GM12873 (cell line): ENCODE measurements at regions not wholly inside any gene's neighbourhood (a gene's known extent, or its start where the extent isn't known, plus 50 kb on each side); places are given as distances from the start of the nearest gene placed in this dataset.

Source experiments
- TF ChIP-seq, protein P1 (sequence below): IDR thresholded peaks from 2 replicates; pipeline ENCODE4 v1.5.1; 2012; ENCODE audit warnings: low read depth, mild to moderate bottlenecking, moderate library complexity, low read length, control low read depth; ENCODE audit not compliant: insufficient read depth; ENCODE audit errors: missing control alignments

DNA sequence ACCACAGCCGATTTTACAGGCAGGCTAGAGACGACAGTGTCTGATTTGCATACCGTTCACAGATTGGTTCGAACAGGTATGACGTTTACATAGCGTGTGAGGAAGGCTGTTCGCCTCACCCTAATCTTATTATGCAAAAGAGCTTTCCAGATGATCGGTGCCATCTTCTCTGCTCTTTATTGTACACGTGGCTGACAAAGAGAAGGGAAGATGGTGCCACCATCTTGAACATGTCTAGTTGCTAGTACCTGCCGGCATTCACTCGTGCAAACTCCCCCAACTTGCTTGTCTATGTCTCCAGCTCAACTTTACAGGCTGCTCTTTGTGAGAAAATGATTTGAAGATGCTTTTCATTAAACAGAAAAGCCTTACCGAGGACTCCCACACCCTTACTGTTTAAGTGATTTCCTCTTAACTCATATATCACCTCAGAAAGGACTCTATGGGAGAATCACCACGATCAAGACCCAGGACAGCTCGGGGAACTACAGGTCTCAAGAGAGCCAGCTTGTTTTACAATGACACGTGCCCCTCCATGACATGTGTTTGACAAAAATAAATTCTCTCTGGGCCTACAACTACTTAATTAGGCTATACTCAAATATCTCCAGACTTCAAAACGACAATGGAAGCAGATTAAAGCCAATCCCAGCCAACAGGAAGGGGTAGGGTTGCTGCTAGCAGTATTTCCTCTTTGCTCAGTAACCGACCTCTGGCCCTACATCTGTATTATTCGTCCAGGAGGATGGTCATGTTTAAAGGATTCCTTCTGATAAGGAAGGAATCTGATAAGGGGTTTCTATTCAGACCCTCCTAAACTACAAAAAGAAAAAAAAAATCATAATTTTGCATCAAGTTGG lies 480.6 kb downstream of the TMEM114 start:
- TF ChIP-seq, protein P1, sequence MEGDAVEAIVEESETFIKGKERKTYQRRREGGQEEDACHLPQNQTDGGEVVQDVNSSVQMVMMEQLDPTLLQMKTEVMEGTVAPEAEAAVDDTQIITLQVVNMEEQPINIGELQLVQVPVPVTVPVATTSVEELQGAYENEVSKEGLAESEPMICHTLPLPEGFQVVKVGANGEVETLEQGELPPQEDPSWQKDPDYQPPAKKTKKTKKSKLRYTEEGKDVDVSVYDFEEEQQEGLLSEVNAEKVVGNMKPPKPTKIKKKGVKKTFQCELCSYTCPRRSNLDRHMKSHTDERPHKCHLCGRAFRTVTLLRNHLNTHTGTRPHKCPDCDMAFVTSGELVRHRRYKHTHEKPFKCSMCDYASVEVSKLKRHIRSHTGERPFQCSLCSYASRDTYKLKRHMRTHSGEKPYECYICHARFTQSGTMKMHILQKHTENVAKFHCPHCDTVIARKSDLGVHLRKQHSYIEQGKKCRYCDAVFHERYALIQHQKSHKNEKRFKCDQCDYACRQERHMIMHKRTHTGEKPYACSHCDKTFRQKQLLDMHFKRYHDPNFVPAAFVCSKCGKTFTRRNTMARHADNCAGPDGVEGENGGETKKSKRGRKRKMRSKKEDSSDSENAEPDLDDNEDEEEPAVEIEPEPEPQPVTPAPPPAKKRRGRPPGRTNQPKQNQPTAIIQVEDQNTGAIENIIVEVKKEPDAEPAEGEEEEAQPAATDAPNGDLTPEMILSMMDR: no peak

DNA sequence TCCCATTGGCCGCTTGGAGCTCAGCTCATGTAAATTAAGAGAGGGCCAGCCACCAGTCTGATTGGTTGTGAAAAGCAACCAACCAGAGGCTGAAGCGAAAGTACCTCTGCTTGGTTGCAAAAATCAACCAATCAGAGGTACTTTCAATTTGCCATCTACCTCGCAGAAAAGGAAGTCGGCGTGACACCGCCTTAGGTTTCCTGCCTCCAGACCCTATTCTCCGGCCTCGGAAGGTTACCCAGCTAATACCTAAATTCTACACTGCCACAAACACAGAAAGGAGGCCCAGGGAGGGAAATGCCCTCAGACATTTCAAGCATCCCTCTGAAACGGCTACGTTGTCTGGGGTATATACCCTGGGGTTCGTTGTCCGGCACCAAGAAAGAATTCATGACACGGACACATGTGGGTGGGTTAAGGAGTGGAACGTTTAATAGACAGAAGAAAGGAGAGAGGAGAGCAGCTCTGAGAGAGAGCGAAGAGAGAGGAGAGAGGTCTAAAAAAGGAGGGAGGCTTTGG lies 481.3 kb downstream of the TMEM114 start:
- TF ChIP-seq, protein P1: no peak

DNA sequence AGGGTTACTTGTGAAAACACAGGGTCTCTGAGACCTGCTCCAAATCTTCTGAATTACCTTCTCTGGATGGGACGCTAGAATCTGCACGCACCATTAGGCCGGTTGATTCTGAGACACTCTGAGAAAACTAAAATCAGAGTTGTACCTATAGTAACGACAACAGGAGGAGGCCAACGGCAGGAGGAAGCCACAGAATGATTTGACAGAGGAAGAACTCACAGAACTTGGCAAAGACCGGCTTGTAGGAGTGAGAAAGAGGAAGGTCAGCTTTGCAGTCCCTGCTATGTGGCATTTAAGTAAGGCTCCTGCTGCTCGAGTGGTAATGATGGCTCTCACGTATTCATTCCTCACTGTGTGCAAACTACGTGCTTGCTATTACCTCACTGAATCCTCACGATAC lies 483.0 kb downstream of the TMEM114 start:
- TF ChIP-seq, protein P1: no peak

DNA sequence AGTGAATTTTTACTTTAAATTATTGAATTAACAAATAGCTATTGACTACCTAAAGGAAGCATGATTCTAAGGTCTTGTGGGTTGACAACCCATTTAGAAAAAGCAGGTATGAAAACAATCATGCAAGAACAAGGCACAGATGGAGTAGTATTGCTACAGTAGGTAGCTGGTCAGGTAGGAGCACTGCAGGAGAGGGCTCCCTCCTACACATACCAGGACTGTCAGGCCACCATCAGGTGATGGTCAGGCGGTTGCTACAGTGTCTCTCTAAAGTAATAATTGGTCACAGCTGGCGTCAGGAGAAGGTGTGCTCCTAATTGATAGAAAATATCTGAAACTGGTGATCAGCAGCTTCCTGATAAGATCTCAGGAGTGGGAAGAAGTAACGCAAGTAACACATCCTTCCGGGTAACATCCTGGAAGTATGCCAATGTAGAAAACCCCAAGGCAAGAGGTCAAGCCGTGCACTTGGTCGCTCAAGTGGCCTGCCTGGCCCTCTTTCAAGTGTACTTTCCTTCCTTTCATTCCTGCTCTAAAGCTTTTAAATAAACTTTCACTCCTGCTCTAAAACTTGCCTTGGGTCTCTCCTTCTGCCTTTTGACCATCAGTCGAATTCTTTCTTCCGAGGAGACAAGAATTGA lies 486.5 kb downstream of the TMEM114 start:
- TF ChIP-seq, protein P1: no peak

DNA sequence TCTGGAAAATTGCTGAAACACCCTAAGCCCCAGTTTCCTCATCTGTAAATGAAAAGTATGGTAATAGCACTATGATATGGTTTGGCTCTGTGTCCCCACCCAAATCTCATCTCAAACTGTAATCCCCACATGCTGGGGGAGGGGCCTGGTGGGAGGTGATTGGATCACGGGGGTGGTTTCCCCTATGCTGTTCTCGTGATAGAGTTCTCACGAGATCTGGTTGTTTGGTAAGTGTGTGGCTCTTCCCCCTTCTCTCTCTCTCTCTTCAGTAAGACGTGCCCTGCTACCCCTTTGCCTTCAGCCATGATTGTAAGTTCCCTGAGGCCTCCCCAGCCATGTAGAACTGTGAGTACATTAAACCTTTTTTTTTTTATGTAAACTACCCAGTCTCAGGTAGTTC lies 490.7 kb downstream of the TMEM114 start:
- TF ChIP-seq, protein P1: no peak

DNA sequence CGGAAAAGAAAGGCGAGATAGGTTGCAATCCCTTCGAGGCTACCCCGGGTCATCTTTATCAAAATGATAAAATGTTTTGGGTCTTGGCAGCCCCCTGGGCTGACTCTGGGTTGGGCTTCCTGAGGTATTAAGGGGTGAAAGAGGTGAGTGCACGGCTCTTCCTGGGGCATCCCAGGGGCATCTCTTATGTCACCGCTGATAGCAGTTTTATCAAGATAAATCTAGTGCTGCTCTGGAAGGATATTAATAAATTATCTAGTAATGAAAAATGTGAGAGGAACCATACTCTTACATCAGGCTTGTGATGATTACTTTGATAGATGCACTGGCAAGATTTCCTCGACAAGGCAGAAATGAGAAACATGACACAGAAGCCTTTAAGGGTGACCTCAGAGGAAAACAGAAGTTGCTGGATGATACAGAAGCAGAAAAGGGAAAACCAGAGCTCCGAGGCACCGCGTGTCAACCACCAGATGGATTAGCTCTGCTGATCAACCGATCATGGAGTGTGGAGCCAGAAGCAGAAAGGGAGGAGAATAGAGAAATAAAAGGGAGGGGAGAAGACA lies 491.3 kb downstream of the TMEM114 start:
- TF ChIP-seq, protein P1: no peak

DNA sequence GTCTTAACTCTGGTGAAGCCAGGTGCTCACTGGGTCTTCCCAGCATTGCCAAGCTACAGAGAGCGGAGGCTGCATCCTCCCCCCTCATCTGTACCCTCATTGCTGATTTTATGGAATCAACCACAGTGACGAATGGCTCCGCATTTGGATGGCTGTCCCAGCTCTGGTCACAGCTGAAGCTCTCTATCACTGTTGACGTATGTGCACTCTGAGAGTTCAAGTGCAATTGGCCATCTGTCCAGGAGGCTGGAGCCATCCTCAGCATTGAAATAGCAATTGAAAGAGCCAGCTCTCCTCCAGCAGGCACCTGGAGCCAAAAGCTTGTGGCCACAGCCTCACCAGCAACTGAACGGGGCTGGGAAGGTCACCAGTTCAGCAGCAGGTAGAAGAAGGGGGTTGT lies 494.1 kb downstream of the TMEM114 start:
- TF ChIP-seq, protein P1: no peak
